Epidermal melanocyte (primary cell): ENCODE measurements at regions not wholly inside any gene's neighbourhood (a gene's known extent, or its start where the extent isn't known, plus 50 kb on each side); places are given as distances from the start of the nearest gene placed in this dataset.

Source experiments
- DNase-seq: peaks from one replicate; pipeline ENCODE4 v3.0.0; 2011; ENCODE audit warnings: low spot score; ENCODE audit not compliant: insufficient read length

- no peak for DNase-seq
Measured at GRCh38 chr15:94535298-94536048, 304.1 kb downstream of the MCTP2 start.

DNA sequence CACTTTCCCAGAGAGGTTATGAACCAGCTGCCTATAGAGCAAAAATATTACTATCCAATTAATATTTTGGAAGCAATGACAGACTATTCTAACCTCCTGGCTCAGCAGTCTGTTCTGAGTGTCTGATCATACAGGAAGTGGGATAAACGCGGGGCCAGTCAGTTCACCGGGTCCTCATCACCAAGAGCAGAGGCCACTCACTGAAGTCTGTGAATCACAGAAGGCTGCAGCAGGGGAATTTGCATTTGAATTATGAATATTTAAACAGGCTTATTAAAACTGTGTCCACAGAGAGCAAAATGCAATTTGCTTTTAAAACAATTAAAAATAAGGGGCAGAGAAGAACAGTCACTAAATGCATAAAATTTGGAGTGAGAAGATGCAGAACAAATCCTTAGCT is 305.2 kb downstream of the MCTP2 start:
- DNase-seq: no peak

GRCh38 chr15:94538280-94538679 is 306.9 kb downstream of the MCTP2 start:
- no peak for DNase-seq

- no peak for DNase-seq
Measured at GRCh38 chr15:94542391-94542790, 311.0 kb downstream of the MCTP2 start.

GRCh38 chr15:94546808-94547207 is 315.4 kb downstream of the MCTP2 start:
- no peak for DNase-seq

DNA sequence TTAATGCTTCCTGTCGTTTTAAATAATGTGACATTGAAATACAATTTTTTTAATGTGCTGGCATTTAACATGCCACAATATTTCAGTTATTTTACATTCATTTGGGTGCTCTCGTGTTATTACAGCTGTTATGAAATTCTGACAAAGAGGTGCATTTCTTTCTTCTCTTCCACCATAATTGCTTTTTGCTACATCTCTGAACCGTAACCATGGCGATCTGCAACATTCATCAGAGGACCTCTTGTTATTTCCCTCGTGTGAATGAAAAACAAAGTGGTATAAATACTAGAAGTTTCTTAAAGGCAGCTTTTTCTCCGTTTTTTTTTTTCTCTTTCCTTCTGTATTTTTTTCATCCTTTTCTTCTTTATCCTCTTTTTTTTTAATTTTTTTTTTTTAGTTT is 316.4 kb downstream of the MCTP2 start:
- no peak for DNase-seq

DNA sequence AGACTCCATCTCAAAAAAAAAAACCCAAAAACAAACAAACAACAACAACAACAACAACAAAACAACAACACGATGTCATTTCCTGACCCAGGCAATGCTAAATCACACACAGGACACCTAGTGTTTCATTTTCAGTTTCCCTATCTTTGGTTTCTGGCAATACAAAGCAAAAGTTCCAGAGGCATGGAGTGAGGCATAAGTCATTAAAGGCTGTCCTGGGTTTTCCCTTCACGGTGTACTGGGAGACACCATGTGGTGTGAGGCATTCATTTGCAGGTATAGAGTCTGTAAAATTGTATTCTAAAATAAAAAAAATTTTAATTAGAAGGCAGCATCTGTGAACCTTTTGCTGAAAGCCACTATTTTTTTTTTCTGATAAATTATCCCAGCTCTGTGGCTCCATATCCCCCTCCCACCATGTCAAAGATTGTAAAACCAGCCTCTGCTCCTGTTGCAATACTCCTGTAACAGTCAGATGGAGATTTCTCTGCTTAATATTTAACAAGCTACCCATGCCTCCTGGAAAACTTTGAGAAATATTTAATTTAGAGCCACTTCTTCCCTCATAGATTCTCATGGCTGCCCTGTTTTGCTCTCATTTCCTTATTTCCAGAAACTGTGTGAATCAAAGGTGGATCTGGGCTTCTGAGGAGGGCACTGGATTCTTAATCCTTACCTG is 324.6 kb downstream of the MCTP2 start:
- DNase-seq: no peak

- DNase-seq: no peak
Measured at GRCh38 chr15:94561036-94561689, 329.8 kb downstream of the MCTP2 start.

- no peak for DNase-seq
Measured at GRCh38 chr15:94563456-94563855, 332.1 kb downstream of the MCTP2 start.

DNA sequence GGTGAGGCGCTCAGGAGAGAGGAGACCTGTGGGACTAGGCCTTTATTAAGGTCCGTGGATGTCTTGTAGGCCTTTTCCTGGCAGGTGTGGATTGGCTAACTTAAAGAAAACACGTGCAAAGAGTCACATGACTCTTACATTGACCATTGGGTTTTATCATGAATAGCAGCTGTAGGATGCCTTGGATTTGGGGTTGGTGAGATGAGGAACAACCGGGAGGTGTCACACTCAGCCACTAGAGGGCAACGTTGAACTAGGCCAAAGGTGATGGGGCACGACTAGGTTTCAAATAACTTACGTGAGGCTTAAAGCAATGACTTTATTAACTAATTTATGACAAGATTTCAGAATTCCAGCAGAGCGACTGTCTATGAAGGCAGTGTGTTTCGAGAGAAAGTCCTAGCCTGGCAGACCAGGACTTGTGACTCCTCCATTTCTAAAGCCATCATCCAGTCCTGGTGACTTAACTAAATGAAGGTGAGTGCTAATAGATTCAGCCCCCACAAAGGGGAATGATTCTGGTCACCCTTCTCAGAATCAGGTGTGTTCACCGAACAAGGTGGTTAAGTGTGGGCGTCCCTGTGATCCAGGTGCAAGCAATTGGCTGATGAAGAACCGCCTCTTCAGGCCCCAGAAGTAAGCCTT is 345.6 kb downstream of the MCTP2 start:
- DNase-seq: no peak

- DNase-seq: no peak
Measured at GRCh38 chr15:94579286-94579685, 347.9 kb downstream of the MCTP2 start.

GRCh38 chr15:94580211-94580885 is 349.0 kb downstream of the MCTP2 start:
- DNase-seq: no peak

- no peak for DNase-seq
Measured at GRCh38 chr15:94582368-94582767, 351.0 kb downstream of the MCTP2 start.

DNA sequence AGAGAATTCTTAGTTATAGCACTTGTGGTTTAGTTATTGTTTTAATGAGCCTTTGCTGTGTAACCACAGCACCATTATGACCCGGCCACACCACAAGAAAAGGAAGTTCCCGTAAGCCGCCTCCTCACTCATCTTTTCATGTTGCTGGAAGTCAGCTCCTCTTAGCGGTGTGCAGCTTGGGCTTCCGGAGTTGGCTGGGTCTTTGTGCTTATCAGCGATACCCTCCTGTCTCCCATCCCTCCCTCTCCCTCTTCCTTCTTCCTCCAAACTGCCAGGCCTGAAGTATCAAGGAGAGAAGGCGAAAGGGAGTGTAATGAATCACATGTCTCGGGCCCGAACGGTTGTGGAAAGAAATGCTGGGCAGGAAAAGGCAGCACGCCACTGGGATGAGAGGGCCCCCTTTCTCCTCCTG is 353.5 kb downstream of the MCTP2 start:
- DNase-seq: no peak

- DNase-seq: no peak
Measured at GRCh38 chr15:94586099-94586498, 354.7 kb downstream of the MCTP2 start.

GRCh38 chr15:94587113-94587512 is 355.8 kb downstream of the MCTP2 start:
- no peak for DNase-seq

GRCh38 chr15:94588993-94589392 is 357.6 kb downstream of the MCTP2 start:
- no peak for DNase-seq

- DNase-seq: no peak
Measured at GRCh38 chr15:94592495-94592894, 361.1 kb downstream of the MCTP2 start.

DNA sequence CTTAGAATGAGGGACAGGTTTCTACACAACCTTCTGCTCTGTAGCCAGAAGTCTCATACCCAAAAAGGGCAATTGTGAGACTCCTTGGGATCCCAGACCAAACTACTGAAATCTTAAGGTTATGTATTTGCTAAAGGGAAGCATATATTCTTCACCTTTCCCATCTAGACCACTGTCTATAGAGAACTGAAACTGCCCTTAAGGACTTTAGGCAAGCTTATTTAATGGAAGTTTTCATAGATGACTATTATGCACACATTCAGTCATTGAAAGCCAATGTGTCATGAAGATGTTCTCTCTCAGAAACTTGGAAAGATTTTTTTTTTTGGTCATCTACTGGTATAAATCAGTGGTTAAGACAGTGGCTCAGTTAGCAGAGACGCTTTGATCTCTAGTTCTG is 365.3 kb downstream of the MCTP2 start:
- DNase-seq: no peak

- DNase-seq: no peak
Measured at GRCh38 chr15:94600505-94600904, 369.1 kb downstream of the MCTP2 start.

DNA sequence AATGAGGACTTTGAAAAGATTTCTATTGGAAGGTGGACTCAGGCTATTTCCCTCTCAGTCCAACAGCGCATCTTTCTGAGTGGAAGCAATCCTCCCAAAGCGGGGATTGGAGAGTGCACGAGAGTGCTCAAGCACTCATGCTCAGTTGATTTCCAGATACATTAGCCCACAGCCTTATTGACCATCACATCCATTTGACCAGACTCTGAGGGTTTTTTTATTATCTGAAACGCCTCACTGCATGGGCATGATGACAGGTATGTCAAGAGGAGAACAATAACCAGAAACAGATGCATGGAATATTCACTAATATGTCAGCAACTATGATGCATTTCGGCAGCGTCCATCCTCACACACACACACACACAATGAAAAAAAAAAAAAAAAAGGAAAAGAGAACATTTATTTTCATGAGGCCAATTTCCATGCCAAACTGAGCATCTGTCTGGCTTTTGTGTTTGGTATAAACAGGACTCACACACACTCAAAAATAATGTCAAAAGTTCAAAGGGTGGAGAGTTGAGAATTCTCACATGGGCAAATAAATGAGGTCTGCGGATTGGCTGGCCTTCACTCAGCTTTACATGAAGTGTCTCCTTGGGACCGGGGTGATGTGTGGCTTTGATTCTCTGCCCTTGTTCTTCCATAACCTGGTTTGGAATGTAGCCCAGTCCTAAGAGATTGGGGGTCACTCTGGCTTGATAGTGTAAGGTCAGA is 371.6 kb downstream of the MCTP2 start:
- no peak for DNase-seq
